ENCODE measurements at regions not wholly inside any gene's neighbourhood (a gene's known extent, or its start where the extent isn't known, plus 50 kb on each side); places are given as distances from the start of the nearest gene placed in this dataset.
A peak's percentile ranks its signal among the peaks of the same experiment; 100 is the strongest.

DNA sequence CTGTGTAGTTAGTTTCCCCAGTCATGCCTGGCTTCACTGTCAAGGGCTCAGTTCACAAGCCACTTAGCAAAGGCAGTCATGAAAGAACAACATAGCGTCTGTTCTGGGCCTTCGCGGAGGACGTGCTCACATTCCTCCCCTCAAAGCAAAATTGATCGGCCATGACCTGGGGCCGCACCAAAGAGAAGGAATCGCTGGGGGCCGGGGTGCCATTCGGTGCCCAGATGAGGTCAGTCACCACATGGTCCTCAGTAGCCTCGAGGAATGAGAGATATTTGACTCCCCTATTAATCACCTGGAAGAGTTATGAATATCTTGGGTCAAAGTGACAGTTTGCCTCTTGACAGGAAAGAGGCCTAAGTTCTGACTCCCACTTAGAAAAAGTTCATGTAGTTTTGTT lies 251.1 kb upstream of the JUN start:
- DNase-seq, result no peak

- no peak for DNase-seq
Observed at GRCh38 chr1:59039551-59039950, 255.7 kb upstream of the JUN start.

GRCh38 chr1:59040486-59040885 lies 256.4 kb upstream of the FGGY start:
- DNase-seq, result no peak

GRCh38 chr1:59041646-59042277 lies 255.1 kb upstream of the FGGY start:
- DNase-seq, result peak; percentile 73

- peak; percentile 80 for DNase-seq
Observed at GRCh38 chr1:59043796-59044195, 253.1 kb upstream of the FGGY start.

GRCh38 chr1:59044535-59045121 lies 252.3 kb upstream of the FGGY start:
- no peak for DNase-seq

DNA sequence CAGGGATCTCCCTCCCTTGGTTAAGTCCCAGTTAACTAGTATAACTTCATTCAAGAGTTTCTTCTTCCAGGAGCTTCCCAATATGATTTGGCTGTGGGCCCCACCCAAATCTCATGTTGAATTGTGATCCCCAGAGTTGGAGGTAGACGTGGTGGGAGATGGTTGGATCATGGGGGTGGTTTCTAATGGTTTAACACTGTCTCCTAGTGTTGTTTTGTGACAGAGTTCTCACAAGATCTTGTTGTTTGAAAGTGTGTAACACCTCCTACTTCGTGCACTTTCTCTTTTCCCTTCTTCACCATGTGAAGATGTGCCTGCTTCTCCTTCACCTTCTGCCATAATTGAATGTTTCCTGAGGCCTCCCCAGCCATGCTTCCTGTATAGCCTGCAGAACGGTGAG lies 251.8 kb upstream of the FGGY start:
- no peak for DNase-seq

DNA sequence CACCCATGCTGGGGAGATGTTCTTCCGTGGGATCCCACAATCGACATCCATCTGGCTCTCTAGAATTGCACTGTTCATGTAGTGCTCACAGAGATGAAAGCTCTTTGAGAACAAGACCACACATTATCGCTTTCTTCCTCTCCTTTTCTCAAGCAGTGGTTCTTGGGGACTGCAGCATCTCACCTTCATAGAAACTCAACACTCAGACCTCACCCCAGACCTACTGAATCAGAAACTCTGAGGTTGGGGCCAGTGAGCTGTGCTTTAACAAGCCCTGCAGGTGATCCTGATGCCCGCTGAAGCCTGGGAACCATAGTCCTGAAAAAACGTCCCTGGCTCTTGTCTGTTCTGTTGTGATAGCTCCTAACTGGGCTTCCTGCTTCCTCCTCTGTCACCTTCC lies 251.3 kb upstream of the FGGY start:
- no peak for DNase-seq

DNA sequence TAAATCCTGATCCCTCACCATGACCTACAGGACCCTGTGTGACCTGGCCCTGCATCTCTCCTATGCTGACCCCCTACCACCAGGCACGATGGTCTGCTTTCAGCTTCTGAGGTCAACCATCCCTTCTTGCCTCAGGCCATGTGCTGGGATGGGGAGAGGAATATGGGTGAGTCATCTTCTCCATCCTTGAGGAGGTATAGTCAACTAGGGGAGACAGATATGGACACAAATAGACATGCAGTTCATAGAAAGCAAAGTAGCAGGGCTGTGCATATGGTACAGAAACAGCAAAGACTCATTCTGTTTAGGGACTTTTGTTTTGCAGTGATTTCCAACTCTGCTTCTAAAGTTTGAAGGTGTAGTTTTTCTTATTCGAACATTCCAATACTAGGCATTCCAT lies 250.8 kb upstream of the FGGY start:
- no peak for DNase-seq

GRCh38 chr1:59046730-59047157 lies 250.2 kb upstream of the FGGY start:
- peak; percentile 74 for DNase-seq

DNA sequence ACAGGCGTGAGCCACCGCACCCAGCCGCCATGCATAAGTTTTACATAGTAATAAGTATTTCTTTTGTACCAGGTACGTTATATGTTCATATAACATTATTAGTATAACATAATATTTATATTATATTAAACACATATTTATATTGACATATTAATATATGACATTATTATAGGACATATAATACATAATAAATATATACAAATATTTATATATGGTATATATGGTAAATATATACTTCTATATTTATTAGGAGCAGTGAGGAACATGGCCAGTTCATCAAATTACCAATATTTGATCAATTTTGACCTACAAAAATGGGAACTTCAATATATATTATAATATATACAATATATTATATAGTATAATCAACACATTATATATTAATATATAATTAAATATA lies 245.9 kb upstream of the FGGY start:
- DNase-seq, result no peak

GRCh38 chr1:59052166-59052590 lies 244.7 kb upstream of the FGGY start:
- DNase-seq, result no peak

- no peak for DNase-seq
Observed at GRCh38 chr1:59054172-59054571, 242.7 kb upstream of the FGGY start.

DNA sequence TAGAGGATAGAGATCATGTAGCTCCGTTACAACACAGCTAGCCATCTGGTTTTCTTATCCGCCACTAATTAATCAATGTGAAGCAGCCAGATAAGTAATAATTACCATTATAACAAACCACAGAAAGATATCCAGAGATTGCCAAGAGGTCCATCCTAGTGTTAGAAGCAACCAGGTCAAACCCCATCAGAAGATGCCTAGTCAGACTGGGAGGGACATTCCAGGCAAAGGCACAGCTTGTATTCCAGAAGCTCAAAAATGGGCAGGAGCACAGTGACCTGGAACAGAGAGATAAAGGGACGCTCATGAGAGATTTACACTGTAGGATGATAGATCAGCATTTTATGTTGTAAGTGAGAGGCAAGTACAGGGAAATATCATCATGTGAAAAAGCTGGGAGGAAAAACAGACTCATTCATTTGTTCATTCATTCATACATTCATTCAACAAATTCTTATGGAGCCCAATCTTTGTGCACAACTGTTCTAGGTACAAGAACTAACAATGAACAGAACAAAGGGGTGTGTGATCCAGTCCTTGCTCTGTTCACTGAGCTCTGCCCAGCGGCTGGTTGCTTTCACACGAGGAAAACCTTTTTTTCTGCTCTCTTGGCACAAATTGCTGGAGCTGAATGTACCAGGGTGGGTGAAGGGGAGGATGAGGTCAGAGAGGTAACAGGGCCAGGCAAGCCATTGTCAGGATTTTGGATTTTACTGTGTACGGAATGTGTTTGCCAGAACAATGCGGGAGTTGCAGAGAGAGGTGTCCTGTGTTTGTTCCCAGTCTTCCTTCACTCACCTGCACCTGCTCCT lies 240.8 kb upstream of the FGGY start:
- no peak for DNase-seq

GRCh38 chr1:59057211-59057694 lies 239.6 kb upstream of the FGGY start:
- peak; percentile 43 for DNase-seq

DNA sequence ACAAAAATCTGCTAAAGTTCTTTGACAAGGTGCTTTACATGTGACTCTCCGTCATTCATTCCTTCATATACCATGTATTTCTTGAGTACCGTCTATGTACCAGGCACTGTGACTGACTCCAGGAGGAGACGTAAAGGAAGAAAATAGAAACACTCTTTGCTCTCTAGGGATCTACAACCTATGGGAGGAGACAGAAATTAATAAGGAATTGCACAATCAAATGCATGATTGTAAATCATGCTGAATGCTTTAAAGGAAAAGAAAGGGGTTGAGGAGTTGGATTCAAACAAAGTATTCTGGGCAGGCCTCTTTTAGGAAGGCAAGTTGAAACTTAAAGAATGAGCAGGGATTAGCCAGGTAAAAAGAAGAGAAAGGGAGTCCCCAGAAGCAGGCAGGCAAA lies 239.1 kb upstream of the FGGY start:
- no peak for DNase-seq

DNA sequence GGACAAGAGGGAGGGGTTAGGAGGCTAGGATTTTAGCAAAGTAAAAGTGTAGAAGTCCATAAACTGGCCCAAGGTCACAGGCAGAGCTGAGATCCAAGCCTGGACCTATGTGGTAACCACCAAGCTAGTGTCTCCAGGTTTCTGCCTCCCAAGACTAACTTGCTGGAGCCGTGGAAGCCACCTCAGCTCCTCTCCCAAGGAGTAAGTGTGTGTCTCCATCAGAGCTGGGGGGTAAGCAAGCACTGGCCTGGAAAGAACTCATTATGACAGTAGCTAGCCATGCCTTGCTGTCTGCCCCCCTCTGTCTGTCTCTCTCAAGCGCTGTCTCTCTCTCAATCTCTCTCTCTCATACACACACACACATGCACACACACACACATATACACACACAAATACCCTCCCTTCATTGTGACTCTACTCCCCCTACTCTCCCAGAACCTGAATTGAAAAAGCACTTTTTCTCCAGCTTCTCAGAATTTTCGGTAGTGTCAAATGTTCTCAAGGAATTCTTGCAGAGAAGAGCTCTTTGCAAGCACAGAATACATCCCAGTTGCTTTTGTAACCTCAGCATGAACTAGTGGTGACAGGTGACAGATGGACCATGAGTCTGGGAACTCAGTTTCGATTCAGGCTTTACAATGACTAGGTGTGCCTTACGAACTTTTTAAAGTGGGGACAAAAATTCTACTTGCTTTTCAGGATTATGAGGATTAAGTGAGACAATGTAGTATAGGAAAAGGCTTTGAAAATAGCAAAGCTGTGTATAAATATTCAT lies 238.0 kb upstream of the FGGY start:
- no peak for DNase-seq

- peak; percentile 60 for DNase-seq
Observed at GRCh38 chr1:59061876-59062275, 235.0 kb upstream of the FGGY start.

- peak; percentile 36 for DNase-seq
Observed at GRCh38 chr1:59062743-59063142, 234.2 kb upstream of the FGGY start.

- no peak for DNase-seq
Observed at GRCh38 chr1:59063501-59063900, 233.4 kb upstream of the FGGY start.

DNA sequence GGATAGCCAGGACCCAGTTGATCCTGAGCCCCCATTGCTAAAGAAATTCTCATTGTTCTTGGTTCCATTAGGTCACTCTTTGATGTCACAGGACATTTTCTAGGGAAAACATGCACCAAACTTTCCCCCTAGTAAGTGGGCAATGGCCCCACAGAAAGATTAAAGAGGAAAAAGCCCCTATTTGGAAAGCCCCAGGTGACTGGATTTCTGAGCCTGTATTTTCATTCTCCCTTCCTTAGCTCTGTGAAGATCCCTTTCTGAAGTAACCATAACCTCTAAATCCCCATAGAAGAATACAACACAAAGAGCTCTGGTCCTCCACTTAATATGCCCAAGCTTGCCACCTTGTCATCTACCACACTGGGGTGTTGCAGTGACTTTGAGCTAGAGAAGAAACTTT lies 232.3 kb upstream of the FGGY start:
- DNase-seq, result no peak

DNA sequence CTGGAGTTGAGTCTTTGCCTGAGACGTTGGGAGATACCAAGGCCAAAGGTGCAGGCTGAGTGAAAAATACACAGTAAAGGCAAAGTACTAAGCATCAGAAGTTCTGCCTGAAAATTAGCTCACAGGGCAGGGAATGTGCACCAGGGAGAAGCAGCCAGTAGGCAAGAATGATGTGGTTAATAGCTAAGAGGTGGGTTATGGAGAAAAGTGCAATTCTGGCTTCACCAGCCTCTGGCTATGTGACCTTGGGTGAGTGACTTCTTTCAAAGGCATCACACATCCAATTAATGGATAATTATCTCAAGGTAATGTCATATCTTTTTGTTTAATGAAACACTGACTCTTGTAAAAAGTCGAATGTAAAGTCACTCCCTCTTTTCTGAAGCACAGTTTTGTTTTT lies 230.7 kb upstream of the FGGY start:
- no peak for DNase-seq

DNA sequence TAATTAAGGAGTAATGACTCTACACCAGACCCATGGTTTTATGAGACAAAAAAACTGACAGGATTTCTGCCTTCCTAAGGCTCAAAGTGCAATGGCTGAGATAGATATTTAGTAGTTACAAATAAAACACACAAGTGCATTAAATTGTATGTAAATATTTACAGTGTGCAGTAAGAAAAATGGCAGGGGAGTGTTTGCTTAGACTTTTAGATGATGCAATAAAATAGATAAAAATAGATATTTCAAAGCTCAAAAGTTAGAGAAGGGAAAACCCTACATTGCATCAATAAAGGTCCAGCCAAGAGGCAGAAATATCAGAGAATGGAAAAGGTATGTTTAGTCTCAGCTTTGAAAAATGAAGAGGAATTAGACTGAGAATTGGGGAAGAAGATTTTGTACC lies 226.3 kb upstream of the FGGY start:
- peak; percentile 44 for DNase-seq

All from inflammatory macrophage treated with lipopolysaccharide for 4 hours (primary cell).